NCI-H1694 treated with DMSO at 0.1 percent for 48 hours (cell line): ENCODE measurements at regions not wholly inside any gene's neighbourhood (a gene's known extent, or its start where the extent isn't known, plus 50 kb on each side); places are given as distances from the start of the nearest gene placed in this dataset.

Experiments used
- DNase-seq: peaks from one replicate; lab custom pipeline; 2025; lab: John Stamatoyannopoulos, UW

- no peak for DNase-seq
Measured at GRCh38 chr18:27632706-27633105, 447.6 kb upstream of the CHST9 start.

- DNase-seq, result no peak
Measured at GRCh38 chr18:27627927-27628326, 442.8 kb upstream of the CHST9 start.

GRCh38 chr18:27621236-27621890 is 436.3 kb upstream of the CHST9 start:
- DNase-seq, result no peak

GRCh38 chr18:27619906-27620305 is 434.8 kb upstream of the CHST9 start:
- DNase-seq, result no peak

GRCh38 chr18:27619090-27619772 is 434.1 kb upstream of the CHST9 start:
- DNase-seq, result no peak

GRCh38 chr18:27616324-27616723 is 431.2 kb upstream of the CHST9 start:
- DNase-seq, result no peak

GRCh38 chr18:27614951-27615844 is 430.1 kb upstream of the CHST9 start:
- DNase-seq, result no peak

- DNase-seq, result no peak
Measured at GRCh38 chr18:27609221-27609620, 424.1 kb upstream of the CHST9 start.

GRCh38 chr18:27608742-27609141 is 423.6 kb upstream of the CHST9 start:
- peak; percentile 0 for DNase-seq

GRCh38 chr18:27608174-27608573 is 423.1 kb upstream of the CHST9 start:
- DNase-seq, result no peak

- DNase-seq, result no peak
Measured at GRCh38 chr18:27606741-27607140, 421.6 kb upstream of the CHST9 start.

- peak; percentile 70 for DNase-seq
Measured at GRCh38 chr18:27605107-27605834, 420.2 kb upstream of the CHST9 start.

- no peak for DNase-seq
Measured at GRCh38 chr18:27604583-27604982, 419.5 kb upstream of the CHST9 start.

GRCh38 chr18:27602092-27602491 is 417.0 kb upstream of the CHST9 start:
- DNase-seq, result no peak

GRCh38 chr18:27600245-27600644 is 415.1 kb upstream of the CHST9 start:
- DNase-seq, result no peak

GRCh38 chr18:27599202-27599829 is 414.2 kb upstream of the CHST9 start:
- peak; percentile 37 for DNase-seq

- DNase-seq, result no peak
Measured at GRCh38 chr18:27595113-27595838, 410.2 kb upstream of the CHST9 start.

- no peak for DNase-seq
Measured at GRCh38 chr18:27585602-27586173, 400.6 kb upstream of the CHST9 start.

GRCh38 chr18:27583466-27583865 is 398.4 kb upstream of the CHST9 start:
- DNase-seq, result no peak

GRCh38 chr18:27582760-27583412 is 397.8 kb upstream of the CHST9 start:
- no peak for DNase-seq
